GM18909 (cell line): ENCODE measurements at regions not wholly inside any gene's neighbourhood (a gene's known extent, or its start where the extent isn't known, plus 50 kb on each side); places are given as distances from the start of the nearest gene placed in this dataset.

ENCODE experiments used
- ATAC-seq: cut with Tn5 transposase; IDR thresholded peaks from one replicate; pipeline ENCODE4 v1.9.1; 2021; ENCODE audit warnings: mild to moderate bottlenecking; ENCODE audit not compliant: unreplicated experiment, poor library complexity

DNA sequence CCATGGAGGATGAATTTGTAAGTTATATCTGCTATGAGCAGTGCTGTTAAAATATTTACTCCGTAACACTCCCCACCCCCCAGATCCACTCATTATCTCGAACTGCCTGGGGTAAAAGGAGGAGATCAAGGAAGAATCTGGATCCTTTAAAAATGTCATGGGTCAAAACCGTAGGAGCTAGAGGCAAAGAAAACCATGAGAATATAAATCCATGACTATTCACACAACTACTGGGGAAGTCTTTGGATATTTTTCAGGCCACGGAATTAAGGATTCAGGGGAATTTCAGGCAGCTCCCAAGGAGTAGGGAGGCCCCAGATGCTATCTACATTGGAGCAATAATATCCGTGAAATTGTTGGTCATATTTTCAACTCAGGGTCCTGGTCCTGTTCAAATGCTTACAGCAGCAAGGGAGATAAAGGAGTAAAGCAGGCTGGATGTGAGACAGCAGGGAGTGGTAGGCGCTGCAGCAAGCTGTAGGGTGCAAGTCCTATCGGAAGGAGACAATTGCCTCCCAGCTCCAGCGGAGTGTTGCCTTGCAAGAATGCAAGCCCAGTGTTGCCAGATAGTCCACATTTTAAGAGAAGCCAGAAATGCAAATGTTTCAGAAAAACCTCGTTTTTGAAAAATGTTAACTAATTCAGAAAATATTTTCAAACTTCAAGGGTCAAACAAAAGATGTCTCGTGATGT lies 116.2 kb upstream of the KIT start:
- ATAC-seq, result no peak

DNA sequence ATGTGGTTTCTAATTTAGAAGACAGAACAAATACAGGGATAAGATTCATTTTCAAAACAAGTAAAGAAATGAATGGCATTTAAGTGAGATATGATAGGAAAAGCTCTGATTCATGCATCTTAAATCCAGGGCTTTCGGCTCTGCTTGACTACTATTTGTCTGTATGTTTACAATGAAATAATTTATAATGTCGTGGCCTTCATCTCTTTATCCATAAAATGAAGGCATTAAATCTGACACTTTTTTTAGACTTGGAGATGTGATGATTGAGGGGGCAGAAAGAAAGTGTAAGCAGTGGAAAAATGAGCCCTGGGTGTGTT lies 115.7 kb upstream of the KIT start:
- no peak for ATAC-seq

DNA sequence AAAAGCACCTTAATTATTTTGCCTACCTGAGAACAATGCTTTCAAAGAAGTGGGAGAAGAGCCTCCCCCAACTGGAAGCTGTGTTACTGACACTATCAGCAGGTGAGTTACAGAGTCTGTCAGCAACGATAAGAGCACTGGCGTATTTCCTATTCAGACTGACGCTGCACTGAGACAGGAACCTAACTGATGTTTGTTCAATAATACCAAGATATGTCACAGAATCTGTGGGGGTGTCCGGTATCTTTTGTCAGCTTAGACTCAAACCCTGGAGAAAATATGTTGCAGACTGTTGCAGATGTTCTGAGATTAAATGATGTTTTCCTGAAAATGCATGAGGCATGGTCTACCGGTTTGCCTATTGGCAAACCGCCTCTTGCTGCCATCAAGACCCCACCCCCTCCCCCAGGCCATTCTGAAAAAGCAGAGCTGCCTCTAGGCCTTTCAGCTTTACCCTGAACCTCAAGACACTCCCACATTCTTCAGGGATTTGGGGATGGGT lies 115.2 kb upstream of the KIT start:
- no peak for ATAC-seq

DNA sequence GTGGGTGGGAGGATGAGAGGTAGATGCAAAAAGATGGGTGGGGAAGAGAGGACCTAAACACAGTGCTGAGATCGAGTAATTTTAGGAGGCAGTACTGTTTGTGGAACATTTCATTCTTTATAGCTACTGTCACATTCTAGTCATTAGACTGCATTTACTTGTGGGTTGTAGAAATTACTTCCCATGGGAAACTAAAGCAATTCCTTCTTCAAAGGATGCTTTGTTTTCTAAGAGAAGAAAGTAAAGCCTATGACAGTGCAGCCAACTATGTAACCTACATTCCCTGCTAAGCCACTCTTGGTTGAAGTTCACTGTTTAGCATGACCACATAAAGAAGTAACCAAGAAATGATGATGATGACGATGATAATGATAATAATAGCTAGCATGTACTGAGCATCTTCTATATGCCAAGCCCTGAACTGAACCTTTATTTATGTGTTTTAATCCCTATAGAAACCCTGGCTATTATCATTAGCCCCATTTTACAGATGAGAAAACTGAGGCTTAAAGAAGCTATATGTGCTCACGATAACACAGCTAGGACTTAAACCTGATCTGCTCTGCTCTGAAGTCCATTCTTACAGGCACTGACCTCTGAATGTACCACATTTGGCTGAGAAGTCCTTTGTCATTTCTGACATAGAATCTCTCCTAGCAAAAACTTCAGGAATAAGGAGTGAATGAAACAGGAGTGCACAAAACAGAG lies 114.5 kb upstream of the KIT start:
- no peak for ATAC-seq

DNA sequence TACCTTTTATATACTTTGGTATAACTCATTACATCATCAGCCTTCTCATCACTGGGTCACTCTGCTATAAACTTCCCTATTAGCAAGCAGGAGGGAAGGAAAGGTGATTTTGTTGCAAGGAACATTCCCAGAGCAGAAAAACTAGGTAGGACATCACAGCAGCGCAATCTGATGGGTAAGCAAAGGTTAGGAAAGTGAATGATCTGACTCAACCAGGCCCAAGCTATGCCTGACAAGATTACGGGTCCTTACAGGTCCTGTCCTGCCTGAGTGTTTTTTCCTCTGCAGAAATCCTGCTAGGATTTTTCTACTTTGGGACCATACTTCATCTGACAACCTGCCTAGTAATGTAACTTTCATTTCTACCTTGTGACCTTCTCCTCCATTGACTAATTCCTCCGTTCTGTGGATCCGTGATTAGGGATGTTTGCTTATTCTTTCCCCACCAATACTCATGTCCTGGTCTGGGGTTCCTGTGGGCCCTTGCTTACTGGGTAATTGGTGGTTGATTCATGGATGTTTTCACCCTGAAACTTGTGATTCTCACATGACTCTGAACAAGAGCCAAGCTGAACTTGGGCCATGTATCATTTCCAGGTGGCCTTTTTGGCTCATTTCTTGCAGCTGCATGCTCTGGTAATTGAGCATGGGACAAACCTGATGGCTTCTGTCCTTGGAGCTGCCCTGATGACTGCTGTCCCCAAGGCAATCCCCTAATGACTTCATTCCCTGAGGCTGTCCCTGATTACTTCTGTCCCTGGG lies 111.9 kb upstream of the KIT start:
- ATAC-seq, result no peak

DNA sequence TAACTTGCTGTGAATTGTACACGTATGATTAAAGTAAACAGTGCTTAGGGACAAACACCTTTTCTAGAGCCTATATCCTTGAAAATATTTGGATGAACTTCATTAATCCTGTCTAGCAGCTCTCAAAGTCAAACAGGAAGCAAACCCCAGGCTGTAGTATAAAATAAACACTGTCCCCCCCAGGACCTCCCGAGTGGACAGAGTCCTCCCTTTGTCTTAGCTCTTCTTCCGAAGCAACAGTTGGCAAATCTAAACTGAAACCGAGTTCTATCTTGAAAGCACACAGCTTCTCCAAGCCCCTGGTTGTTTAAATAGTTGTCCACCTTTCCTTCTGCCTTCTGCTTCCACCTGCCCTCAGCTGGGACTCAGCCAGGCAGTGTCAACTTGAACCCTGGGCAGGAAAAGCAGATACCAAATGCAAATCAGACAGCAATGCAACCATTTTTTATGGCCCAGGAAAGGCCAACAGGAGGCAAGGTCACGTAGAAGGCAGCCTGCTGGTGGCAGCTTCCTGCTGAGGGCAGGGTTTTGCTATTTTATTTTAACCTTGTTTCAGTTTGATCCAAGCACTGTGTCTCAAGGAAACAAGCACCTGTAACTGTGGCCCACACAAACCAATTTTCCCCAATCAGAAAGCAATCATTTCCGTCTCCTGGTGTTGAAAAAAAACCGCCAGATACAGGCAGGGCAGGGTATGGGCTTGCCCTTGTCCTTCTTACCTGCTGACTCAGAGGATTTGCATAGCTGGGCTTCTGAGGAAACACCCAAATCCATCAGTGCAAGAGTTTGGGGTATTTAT lies 110.3 kb upstream of the KIT start:
- peak; percentile 75 for ATAC-seq

DNA sequence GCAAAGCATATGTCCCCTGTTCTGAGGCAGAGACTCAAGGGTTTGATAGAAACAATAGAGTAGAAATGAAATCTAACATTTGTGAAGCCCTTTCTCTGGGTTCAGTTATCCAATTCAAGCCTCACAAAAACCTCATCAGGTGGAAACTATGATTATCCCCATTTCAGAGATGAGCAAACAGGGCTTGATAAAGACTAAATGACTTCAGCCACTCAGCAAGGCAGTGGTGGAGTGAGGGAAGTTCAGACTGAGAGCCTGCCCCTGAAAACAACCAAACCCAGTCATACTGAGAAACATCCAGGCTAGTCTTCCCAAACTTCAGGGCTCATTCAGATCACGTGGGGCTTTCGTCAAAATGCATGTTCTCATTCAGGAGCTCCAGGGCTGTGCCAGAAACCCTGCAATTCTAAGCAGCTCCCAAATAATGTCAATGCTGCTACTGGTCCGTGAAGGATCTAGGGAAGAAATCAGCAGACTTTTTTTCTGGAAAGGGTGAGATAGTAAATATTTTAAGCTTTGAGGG lies 109.6 kb upstream of the KIT start:
- peak; percentile 36 for ATAC-seq

DNA sequence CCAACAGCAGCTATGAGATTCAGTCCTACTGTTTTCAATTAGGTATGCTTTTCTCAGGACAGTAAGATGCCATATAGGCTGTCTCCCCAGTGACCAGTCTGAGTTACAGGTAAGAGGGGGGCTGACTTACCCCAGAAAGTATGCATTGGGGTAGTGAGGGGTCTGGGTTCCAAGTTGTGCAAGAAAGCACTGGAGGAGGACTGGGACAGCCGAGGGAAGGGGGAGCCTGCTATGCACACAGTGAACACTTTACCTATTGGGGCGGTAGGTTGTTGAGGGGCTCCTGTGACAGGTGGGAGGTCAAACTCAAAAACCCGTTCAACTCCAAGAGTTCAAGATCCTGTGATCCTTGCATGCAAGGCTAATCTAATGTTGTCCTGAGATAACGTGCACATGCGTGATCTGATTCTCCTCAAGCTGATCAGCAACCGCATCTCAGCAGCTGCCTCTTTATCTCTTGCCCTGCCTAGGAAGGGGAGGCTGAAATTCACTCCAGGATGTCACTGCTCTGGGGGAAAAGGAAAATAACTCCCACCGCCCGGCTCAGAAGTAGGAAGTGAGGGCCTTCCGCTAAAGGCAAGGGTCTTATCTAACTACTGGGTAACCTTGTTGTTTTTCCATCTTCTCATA lies 108.8 kb upstream of the KIT start:
- no peak for ATAC-seq

DNA sequence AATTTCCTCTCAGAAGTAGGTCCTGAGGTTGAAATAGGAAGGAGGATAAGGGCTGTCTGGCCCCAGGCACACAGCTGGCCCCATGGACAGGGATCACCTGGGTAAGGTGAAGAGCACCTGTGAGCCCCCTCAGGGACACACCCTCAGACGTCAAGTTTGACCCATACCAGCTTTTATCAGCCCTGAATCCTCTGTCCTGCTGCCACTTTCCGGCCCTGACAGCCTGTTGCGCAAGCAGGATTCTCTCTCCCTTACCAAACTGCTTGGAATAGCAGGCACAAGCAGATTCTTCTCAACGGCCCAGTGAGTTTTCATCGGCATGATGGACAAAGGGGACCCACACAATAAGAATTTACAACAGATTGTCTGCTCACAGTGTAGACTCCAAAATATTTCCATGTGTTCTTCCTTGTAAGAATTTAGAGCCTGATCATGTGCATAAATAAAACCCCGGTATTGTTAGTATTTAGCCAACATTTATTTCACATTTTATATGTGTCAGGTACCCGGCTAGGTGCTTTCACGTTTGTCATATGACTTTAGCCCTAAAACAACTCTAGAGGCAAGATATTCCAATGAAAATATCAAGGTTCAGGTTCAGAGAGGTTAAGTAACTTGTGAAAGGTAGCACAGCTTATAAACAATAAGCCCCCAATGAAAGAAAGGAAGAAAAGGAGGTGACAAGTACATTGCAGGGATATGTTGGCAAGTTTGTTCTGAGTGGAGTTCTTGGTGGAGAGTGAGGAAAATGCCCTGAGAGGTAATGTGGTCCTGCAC lies 107.2 kb upstream of the KIT start:
- no peak for ATAC-seq

DNA sequence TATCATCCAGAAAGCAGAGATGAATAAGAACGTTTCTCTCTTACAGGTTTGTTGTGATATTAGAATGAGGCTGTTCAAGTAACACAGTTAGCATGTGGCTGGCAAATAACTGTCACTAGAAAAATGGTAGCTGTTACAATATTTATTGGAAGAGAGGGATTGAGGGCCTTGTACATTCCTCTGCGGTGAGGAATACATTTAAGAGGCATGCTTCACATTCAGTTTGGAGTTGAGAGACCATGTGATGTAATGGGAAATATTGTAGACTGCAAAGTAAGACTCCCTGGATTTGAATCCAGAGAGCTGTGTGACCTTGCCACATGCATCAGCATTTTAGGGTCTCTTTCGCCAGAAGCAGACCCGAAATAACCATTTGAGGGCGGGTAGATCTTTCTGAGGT lies 104.8 kb upstream of the KIT start:
- no peak for ATAC-seq

DNA sequence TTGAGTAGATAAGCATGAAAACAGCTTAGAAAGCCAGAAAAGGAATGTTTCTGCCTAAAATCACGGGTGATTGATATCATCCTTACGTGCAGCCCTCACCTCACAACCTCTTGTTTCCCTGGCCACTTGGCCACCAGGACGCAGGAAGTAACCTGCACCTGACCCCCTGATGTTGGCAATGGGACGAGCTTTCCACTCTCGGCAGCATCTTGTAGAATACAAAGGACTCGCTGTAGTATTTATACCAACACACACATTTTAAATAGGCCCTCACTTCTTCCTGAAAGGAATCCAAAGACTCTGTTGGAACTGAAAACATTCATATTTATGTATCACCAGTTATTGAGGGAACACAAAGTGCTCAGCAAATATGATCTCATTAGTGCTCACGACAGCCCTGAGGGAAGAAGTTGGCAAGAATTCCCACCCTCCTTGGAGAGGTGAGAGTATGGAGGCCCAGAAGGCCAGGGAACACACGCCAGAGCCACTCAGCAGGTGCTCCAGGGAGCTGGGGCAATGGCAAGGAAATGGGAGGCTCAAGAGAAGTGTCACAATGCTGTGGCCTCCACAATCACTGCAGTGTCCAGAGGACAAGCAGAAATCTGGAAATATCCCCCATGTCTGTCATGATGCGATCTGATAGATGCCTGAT lies 103.3 kb upstream of the KIT start:
- no peak for ATAC-seq

DNA sequence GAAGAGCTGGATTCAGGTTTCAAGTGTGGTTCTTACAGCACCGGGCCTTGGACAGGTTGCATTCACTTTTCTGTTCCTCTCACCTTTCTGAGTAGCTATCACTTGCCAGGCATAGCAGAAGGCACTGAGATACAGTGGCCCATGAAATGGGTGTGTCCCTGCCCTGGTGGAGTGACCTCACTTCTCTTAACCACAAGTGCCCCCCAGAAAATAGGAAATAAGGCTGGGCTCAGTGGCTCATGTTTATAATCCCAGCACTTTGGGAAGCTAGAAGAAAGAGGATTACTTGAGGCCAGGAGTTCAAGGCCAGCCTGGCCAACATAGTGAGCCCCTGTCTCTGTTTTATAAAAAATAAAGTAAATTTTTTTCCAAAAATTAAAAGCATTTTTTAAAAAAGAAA lies 101.7 kb upstream of the KIT start:
- no peak for ATAC-seq

DNA sequence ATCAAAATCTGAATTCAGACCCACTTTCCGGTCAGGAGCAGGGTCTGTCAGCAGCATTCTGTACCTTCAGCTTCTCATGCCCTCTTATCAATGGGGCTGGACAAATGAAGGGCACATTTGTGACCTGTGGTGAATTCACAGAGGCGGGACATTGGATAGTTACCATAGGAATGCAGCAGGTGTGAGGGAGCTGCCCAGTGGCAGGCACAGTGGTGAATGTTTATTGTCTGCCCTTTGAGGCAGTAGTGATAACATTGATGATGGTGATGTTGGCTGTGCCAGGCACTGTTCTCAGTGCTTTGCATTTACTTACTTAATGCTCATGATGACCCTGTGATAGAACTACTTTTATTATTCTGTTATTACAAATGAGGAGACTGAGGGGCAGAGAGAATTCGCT lies 101.2 kb upstream of the KIT start:
- ATAC-seq, result no peak

DNA sequence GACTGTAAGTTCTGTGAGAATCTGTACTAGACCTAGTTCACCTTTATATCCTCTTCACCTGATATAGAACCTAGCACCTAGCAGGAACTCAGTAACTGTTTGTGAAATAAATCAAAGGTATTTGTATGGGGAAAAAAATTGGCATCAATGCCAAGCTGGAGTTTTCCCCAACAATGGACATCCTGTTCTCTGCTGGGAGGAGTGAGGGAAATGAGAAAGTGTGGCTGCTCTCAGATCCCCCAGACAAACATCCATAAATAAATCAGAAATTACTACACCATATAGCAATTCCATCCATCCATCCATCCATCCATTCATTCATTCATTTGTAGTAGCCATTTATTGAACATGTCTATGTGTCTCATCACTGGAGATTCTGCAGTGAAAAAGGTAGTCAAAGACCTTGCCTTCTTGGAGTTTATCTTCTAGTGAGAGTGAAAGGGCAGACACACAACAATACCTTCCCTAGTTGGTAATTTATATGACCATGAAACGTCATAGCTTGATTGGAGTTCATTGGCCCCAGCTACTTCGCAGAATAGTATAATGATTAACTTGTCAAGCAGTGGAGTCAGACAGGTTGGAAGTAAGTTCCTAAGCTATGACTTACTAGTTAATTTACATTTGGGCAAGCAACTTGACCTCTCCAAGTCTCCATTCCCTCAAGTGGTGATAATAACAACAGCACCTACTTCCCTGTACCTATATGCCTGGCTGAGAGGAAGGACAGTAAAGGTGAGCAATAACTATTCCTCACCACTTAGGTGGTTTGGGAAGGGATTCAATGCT lies 98.7 kb upstream of the KIT start:
- ATAC-seq, result no peak

DNA sequence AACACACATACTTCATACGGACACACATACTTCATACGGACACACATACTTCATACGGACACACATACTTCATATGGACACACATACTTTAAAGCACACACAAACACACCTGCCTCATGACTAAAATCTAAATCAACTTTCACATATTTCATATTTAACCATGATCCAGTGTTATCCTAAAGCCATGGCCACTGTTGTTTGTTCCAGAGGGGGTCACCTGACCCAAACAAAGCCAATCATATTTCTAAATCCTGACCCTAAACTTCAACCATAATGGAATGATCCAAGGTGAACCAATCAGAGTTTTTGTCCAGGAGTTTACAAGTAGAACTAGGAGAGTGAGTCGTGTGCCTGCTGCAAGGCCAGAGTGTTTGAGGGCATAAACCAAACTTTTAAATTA lies 97.2 kb upstream of the KIT start:
- no peak for ATAC-seq

DNA sequence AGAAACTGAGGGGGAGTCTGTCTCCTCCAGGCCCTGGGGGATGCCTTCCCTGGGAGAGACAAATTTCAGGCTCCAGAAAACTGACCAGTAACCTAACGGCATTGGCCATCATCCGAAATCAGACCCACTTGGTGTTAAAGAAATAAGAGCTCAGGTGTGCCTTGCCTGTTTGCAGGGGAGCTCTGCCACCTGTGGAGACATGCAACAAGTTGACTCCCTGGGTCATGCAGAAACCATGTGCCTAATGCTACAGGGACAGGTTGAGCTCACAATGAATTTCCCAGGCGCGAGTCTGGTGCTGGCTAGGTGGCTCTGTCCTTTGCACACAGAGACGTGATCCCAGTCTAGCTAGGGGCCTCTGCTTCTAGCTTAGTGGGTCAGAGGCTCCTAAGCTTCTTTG lies 95.8 kb upstream of the KIT start:
- ATAC-seq, result no peak

DNA sequence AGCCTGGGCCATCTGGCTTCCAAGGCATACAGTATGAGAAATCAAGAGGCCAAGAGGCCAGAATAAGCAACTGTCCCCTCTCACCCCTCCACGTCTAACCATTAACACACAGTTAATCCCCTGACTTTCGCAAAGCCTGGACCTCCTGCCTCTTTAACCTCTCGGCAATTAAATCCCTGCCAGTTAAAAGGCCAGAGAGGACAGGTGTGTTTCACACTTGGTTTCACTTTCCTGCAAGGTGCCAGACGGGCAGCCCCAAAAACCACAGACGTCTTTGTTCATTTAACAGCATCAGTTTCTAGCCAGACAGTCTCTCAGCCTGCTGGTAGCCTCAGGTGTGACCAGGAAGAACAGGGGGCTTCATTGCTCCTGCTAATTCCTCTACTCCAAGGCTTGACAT lies 91.1 kb upstream of the KIT start:
- peak; percentile 80 for ATAC-seq

DNA sequence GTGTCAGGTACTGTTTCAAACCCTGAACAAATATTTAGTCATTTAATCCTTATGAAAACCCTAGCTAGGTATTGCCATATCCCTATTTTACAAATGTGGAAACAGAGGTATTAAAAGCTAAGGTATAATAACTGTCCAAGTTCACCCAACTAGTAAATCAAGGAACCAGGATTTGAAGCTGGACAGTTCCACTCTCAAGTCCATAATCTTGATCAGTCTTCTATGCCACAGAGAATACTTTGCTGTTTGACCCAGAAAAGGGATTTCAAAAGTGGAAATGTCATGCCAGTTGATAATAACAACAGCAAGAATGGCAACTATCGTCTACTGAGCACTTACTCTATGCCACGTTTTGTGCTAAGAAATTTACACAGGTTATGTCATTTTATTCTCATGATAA lies 90.4 kb upstream of the KIT start:
- ATAC-seq, result no peak
